ENCODE measurements at regions not wholly inside any gene's neighbourhood (a gene's known extent, or its start where the extent isn't known, plus 50 kb on each side); places are given as distances from the start of the nearest gene placed in this dataset.
"Not testable (repeated sequence)": the region's sequence is repeated elsewhere in the genome, so short reads cannot be mapped to it uniquely, and the experiment has no call there.

DNA sequence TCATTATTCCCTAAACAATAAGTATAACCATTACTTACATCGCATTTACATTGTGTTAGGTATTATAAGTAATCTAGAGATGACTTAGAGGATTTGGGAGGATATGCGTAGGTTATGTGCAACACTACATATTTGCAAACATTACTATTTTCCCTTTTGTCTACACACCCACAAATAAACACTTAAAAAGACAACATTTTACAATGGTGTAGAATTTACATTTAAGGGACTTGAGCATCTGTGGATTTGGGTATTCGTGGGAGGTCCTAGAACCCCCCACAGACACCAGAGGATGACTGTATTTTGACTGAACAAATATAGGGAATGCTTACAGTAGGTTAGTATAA, 220.2 kb upstream of the MYO3A start:
- DNase-seq (ENCODE audit: low spot score): no peak

DNA sequence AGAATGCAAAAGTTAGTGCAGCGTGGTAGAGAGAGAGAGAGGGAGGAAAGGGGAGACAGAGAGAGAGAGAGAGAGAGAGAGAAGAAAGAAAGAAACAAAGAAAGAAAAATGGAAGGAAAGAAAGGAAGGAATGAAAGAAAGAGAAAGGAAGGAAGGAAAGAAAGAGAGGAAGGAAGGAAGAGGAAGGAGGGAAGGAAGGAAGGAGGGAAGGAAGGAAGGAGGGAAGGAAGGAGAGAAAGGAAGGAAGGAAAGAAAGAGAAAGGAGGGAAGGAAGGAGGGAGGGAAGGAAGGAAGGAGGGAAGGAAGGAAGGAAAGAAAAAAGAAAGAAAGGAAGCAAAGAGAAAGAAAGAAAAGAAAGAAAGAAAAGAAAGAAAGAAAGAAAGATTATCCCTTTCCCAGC, 209.8 kb upstream of the MYO3A start:
- no peak for DNase-seq (ENCODE audit: low spot score)

DNA sequence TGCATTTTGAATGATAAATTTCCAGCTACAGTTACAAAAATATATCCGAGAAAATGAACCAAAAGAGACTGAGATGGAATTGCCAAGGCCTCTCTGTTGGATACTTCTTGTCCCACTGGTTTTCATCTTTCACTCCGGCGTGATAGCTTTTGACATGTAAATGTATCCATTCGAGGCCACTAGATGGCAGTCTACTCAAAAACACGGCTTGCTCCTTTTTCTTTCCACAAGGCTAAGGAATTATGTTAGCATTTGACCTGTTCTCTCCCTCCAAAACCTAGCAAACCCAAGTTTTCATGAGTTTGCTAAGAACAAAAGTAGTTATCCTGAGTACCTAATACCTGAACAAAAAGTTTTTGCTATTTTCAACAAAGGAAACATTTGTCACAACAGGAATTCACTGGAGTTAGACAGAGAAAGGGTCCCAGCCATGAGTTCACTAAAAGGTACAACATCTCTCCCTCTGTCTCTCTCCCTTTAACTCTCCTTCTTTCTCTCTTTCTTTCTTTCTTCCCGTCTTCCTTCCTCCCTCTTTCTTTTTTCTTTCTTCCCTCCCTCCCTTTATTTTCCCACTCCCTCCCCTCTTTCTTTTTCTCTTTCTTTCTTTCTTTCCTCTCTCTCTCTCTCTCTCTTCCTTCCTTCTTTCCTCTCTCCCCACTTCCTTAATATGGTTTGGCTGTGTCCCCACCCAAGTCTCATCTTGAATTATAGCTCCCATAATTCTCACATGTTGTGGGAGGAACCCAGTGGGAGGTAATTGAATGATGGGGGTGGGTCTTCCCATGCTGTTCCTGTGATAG, 207.9 kb upstream of the MYO3A start:
- DNase-seq (ENCODE audit: low spot score): peak; percentile 64

DNA sequence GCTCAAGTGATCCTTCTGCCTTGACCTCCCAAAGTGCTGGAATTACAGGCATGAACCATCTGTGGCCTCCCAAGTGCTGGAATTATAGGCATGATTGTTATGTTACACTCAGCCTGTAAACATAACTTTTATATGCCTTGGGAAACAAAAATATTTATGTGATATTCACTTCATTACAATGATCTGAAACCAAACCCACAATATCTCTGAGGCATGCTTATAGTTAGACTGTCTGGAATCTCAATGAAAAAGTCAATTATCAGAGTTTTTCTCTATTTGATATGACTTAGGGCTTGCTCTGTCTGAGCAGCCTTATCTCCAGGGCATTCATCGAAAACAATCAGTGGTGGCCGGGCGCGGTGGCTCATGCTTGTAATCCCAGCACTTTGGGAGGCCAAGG, 195.3 kb upstream of the MYO3A start:
- no peak for DNase-seq (ENCODE audit: low spot score)

DNA sequence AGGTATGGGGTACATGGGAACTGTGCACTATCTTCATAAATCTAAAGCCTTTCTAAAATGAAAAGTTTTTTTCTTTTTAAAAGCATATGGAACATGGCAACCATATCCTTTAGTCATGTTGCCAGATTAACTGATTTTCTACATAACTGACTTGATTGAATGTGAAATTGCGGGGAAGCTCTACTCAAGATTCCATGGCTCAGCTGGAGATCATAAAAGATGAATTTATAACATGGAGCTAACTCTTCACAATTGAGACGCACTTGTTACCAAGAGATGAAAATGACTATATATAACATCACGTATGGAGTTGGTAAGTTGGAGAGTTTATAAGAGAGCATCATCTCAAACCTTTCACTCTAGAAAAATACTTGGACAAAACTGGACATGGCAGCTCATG, 190.2 kb upstream of the MYO3A start:
- DNase-seq (ENCODE audit: low spot score): no peak

DNA sequence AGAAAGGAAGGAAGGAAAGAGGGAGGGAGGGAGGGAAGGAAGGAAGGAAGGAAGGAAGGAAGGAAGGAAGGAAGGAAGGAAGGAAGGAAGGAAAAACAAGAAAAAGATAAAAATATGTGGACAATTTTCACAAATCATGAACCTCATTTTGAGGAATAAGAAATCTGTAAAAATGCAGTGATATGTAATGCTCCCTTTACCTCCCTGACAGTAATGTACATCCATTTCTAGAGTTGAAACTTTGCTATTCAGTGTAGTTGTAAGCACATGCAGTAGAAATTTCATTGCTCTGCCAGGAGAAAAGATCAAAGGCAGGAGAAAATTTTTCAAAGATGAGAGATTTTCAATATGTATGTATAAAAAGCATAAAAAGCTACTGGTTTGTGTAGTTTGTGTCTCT, 189.5 kb upstream of the MYO3A start:
- DNase-seq (ENCODE audit: low spot score): no peak

DNA sequence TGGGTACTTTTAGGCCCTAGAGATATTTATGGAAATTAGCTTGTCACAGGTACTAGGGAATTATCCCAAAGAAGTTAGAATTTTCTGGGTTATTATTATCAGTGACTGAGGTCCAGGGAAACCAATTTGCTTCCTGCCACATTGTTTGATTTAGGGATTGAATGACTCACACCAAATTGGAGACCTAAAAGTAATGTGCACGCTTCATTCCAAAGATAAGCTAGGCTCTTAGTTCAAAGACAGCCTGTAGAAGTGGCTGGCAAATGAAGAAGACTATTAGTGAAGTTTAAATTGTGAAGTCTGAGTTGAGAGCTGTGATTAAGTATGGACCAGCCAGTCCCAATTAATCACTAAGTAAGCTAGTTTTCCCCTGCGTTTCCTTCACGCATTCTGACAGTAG, 188.1 kb upstream of the MYO3A start:
- DNase-seq (ENCODE audit: low spot score): no peak

DNA sequence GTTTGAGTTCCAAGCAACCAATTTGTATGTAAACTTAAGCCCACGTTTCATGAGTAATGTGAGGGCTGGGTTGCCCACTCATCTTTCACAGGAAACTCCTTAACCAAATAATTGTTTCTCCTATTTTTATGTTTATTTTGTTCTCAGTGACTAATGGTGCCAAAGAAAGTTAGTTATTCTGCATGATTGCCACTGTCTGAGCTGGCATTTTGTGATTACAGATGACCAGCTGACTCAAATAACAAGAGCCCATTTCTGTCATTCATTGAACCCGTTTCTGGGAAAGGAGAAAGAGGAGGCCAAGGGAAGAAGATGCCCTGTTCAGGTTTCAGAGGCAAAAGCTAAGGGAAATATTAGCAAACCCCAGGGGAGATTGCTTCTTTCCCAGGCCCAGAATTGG, 186.9 kb upstream of the MYO3A start:
- DNase-seq (ENCODE audit: low spot score): no peak

DNA sequence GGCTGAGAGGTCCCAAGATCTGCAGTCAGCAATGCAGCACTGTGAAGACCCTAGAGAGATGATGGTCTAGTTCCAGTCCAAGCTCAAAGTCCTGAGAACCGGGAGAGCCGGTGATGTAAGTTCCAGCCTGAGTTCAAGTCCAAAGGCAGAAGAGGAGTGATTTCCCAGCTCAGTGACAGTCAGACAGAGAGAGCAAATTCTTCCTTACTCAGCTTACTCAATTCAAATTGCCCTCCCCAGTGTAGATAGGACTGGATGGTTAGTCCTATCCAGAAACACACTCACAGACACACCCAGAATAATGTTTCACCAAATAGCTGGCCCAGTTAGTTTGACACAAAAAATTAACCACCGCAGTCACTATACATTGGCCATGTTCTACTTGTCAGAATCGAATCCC, 185.5 kb upstream of the MYO3A start:
- DNase-seq (ENCODE audit: low spot score): no peak

DNA sequence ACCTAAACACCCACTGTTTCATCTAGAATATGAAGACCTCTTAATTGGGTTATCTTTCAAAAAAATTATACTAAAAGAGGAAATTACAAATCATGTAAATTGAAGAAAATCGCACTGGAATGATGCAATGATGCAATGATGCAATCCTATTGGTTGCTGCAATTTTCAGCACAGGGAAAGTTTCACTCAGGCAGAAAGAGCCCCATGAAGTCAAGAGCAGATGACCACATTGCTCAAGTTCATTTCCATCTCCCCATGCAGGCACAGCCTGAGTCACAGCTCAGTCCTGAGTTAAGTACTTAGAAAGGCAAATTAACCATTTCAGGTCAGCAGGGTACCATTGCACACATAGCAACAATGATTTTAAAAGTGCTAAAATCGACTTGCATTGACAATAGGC, 180.3 kb upstream of the MYO3A start:
- DNase-seq (ENCODE audit: low spot score): no peak

DNA sequence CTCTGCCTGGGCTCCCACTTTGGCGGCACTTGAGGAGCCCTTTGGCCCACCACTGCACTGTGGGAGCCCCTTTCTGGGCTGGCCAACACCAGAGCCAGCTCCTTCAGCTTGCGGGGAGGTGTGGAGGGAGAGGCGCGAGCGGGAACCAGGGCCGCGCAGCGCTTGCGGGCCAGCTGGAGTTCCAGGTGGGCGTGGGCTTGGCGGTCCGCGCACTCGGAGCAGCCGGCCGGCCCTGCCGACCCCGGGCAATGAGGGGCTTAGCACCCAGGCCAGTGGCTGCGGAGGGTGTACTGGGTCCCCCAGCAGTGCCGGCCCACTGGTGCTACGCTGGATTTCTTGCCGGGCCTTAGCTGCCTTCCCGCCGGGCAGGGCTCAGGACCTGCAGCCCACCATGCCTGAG, 178.2 kb upstream of the MYO3A start:
- DNase-seq (ENCODE audit: low spot score): not testable (repeated sequence)

DNA sequence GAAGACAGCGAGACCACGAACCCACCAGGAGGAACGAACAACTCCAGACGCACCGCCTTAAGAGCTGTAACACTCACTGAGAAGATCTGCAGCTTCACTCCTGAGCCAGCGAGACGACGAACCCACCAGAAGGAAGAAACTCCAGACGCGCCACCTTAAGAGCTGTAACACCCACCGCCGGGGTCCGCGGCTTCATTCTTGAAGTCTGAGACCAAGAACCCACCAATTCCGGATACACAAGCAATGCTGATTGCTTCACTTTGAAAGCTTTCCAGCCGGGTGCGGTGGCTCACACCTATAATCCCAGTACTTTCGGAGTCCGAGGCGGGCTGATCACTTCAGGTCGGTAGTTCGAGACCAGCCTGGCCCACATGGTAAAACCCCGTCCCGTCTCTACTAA, 177.2 kb upstream of the MYO3A start:
- DNase-seq (ENCODE audit: low spot score): no peak

DNA sequence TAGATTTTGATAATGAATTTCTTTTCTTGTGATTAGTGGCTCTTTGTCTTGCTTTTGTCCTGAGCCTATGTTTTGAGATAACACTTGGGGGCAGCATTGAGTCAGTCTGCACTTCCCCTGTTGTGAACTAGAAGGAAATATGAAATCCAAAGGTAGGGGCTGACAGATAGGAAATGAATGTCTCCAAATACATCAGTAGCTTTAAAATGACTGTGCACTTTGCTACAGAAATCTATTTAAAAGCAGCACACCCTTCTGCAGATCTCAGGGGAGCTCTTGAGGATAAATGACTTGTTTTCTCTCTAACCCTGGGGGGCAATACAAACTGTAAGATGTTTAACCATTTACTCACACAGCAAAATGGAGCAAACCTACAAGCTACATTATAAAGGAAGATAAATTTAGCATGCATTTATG, 176.0 kb upstream of the MYO3A start:
- DNase-seq (ENCODE audit: low spot score): peak; percentile 53

DNA sequence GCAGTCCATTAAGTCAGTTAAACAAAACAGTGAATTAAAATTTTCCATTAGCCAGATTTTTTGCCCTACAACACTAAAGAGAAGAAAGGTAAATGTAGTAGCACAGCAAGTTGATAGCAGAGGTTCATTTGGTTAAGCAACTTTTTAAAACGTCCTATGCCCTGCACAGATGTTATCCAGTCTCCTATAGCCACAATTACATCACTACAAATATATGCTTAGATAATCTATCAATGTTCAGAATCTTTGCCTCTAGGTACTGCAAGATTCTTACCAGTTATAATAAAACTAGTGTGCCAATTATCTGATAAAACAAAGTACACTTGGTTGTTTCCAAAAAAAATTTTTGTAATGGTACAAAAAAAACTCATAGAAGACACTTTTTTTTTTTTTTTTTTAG, 175.5 kb upstream of the MYO3A start:
- DNase-seq (ENCODE audit: low spot score): no peak

DNA sequence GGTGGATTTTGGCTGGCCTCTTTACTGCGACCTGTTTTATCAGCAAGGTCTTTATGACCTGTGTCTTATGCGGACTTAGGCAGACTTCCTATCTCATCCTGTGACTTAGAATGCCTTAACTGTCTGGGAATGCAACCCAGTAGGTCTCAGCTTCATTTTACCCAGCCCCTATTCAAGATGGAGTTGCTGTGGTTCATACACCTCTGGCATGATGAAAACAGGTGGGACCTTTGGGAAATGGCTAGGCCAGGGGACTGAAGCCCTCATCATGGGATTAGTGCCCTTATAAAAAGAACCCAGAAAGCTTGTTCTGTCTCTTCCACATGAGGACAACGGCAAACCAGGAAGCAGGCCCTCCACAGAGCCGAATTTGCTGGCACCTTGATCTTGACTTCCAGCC, 172.1 kb upstream of the MYO3A start:
- no peak for DNase-seq (ENCODE audit: low spot score)

DNA sequence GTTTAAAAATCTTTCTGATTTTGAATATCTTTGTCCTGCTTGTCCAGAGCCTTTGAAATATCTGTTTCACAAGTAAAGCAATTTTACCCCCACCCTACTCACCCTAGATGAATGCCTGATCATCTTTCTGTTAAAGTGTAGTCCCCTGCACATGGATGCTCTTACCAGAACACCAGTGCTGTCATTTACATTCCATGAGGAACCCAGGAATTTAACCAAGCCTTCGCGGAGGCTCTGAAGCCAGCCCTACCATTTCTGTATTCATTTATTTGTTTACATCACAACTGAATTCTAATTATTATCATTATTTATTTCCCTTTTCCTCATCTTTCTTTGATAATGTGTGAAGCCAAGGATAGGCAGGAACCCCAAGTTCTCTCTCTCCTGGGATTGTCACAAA, 167.8 kb upstream of the MYO3A start:
- DNase-seq (ENCODE audit: low spot score): no peak

DNA sequence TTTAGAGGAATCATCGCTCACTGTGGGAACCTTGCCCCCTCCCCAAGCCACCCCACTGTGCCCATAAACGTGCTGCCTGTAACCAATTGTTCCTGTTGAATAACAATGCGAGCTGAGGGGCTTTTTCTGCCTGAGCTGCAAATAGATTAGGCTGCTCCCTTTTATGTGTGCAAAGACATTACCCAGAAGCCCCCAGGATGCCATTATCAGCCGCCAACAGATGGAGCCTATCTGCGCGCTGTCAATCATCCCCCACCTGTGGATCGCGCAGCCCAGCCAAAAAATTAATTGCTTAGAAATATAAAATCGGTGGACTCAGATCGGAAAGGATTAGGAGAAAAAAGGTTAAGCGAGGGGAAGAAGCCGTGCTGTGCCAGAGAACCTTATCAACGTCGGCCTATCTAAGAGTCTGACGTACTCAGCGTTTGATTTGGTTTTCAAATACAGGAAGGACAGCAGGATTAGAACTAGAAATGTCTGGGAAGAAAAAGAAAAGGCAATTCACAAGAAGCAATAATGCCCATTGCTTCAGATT, 167.3 kb upstream of the MYO3A start:
- DNase-seq (ENCODE audit: low spot score): no peak

DNA sequence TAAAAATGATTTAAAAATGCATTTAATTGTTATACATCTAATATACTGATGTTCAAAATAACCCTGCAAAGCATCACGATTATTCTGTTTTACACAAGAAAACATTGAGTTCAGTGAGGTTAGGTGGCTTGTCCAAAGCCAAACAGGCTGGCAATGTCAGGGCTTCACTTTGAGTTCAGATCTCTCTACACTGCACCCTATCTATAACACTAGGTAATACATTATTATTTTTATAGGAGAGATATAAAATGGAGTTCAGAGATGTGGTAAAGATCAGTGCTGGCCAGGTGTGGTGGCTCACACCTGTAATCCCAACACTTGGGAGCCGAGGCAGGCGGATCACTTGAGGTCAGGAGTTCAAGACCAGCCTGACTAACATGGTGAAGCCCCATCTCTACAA, 165.9 kb upstream of the MYO3A start:
- DNase-seq (ENCODE audit: low spot score): peak; percentile 2

DNA sequence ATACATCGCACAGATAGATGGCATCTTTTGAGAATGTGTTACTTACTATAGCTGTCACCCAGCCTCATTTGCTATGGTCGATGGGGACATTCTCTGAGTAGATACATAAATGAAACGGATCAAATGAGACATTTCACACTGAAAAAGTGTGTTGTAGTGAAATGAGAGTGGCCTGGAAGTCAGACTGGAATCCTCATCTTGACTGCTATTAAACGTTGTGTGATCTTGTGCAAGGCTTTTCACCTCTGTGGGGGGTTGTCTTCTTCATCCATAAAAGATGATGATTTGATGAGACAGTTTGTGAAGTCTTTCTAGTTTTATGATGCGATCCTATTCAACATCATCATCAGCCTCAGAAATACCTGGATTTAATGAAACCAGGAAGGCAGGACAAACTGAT, 155.4 kb upstream of the MYO3A start:
- no peak for DNase-seq (ENCODE audit: low spot score)

DNA sequence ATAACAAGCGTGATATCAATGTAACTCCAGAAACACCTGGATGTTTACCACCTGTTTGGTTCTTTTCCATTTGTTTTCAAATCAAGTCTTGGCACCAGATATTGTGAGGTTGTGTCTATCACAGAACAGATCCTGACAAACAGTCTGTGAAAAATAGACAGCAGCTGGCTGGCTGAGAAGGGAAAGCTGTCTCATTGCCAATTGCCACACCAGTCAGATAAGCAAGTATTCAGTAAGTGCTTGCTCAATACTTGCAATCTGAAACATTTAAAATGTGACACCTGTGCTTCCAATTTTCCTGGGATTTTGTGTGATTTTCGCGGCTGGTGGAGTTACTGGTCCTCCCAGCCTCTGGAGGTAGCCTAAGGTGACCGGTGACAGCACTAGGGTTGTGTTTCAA, 147.9 kb upstream of the MYO3A start:
- no peak for DNase-seq (ENCODE audit: low spot score)

DNA sequence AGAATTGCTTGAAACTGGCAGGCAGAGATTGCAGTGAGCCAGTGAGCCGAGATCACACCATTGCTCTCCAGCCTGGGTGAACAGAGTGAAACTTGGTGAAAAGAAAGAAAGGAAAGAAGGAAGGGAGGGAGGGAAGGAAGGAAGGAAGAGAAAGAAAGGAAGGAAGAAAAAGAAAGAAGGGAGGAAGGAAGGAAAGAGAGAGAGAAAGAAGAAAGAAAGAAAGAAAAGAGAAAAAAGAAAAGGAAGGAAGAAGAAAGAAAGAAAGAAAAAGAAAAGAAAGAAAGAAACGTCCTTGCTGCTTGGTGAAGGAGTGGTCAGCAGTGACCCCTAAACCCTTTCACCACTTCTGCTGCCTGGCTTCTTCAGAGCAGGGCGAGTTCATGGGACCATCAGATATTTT, 147.1 kb upstream of the MYO3A start:
- DNase-seq (ENCODE audit: low spot score): no peak

DNA sequence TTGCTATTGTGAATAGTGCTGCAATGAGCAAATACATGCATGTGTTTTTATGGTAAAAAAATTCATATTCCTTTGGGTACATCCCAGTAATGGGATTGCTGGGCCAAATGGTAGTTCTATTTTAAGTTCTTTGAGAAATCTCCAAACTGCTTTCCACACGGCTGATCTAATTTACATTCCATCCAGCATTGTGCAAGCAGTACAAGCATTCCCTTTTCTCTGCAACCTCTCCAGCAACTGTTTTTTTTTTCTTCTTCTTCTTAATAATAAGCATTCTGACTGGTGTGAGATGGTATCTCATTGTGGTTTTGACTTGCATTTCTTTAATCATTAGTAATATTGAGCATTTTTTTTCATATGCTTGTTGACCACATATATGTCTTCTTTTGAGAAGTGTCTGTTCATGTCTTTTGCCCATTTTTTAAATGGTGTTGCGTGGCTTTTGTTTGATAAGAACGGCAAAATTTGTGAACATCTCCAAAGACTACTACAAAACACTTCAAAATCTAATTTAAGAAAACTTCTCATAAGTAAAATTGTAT, 136.1 kb upstream of the MYO3A start:
- DNase-seq (ENCODE audit: low spot score): no peak

DNA sequence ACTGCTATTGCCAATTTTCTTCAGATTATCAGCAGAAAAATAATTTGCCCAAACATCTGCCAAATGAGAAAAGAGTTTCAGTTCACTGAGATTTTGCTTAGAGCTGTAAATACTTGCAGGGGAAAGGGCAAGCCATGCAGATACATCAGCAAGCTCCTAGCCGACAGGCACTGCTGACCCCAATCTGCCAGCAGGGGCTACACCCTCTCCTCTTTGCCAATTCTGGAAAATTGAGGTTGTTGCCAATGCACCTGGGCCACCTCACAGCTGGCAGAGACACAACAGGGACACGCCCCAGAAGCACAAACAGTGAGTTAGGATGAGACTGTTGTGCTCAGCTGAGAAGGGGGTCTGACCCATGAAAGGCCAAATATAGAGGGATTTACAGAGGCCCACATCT, 129.5 kb upstream of the MYO3A start:
- no peak for DNase-seq (ENCODE audit: low spot score)

DNA sequence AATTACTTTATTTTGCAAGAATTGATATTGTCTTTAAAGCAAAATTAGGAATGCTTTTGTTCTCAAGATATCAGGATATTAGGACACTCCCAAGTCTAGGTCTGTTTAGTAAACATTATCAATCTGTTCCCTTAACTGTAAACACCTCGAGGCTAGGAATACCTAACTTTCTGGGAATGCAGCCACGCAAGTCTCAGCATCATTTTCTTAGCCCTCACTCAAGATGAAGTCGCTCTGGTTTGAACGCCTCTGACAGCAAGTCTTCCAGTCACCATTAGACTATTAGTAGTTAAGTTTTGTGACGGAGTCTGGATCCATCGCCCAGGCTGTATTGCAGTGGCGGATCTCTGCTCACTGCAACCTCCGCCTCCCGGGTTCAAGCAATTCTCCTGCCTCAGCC, 128.0 kb upstream of the MYO3A start:
- no peak for DNase-seq (ENCODE audit: low spot score)
